ENCODE measurements at regions not wholly inside any gene's neighbourhood (a gene's known extent, or its start where the extent isn't known, plus 50 kb on each side); places are given as distances from the start of the nearest gene placed in this dataset.
"Not testable (repeated sequence)": the region's sequence is repeated elsewhere in the genome, so short reads cannot be mapped to it uniquely, and the experiment has no call there.

DNA sequence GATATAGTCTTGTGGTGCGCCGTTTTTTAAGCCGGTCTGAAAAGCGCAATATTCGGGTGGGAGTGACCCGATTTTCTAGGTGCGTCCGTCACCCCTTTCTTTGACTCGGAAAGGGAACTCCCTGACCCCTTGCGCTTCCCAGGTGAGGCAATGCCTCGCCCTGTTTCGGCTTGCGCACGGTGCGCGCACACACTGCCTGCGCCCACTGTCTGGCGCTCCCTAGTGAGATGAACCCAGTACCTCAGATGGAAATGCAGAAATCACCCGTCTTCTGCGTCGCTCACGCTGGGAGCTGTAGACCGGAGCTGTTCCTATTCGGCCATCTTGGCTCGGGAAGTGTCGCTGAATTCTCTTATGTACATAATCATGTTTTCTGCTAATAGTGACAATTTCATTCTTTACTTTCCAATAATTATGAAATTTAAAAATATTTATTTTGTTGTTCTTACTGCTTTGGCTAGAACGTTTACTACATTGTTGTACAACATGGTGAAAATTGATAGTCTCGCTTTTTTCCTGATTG is 61.2 kb upstream of the MINDY3 start:
- H3K27ac ChIP-seq (ENCODE audit: low read depth, low read length); H3F3A ChIP-seq (ENCODE audit: insufficient read depth); H3K27me3 ChIP-seq (ENCODE audit: low read length); H3K79me2 ChIP-seq (ENCODE audit: insufficient read depth, low read length); H4K20me1 ChIP-seq (ENCODE audit: low read depth, low read length); H2AFZ ChIP-seq (ENCODE audit: low read depth, low read length, severe bottlenecking); H3K9me3 ChIP-seq (ENCODE audit: insufficient read depth, low read length); H3K9ac ChIP-seq (ENCODE audit: low read length); H3K9me2 ChIP-seq (replicated peaks; ENCODE audit: insufficient read depth, low read length); H3K4me2 ChIP-seq (ENCODE audit: low read depth, low read length, poor library complexity, severe bottlenecking); H3K36me3 ChIP-seq (ENCODE audit: low read length); H3K4me3 ChIP-seq (ENCODE audit: insufficient read depth, low read length, poor library complexity, severe bottlenecking): not testable (repeated sequence)

DNA sequence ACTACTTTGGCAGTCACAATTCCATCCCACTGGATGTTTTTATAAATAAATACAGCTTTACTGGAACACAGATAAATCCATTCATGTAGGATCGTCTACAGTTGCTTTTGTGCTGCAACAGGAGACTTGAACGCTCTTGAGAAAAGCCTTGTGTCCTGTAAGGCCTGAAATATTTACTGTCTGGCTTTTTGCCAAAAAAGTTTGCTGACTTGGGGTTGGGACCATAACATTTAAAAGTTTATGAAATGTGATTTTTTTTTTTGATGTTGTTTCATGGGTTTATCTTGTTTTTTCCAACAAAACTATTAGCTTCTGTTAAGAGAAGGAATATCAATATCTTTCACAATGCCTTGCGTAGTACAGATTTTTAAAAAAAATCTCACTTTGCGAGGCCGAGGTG is 71.1 kb upstream of the MINDY3 start:
- no peaks in the 10 kb centered on the region for H3F3A ChIP-seq (ENCODE audit: insufficient read depth)
- H3K27ac ChIP-seq (ENCODE audit: low read depth, low read length): no peak overlapping the region
- no peaks in the 10 kb centered on the region for H3K27me3 ChIP-seq (ENCODE audit: low read length)
- TF ChIP-seq EZH2phosphoT487 (conservative IDR thresholded peaks at IDR 0.05; ENCODE audit: low read length) (no peak), CTCF (IDR thresholded peaks at IDR 0.05; ENCODE audit: insufficient read depth, low read length, poor library complexity, severe bottlenecking) (no peak)
- H3K4me2 ChIP-seq (ENCODE audit: low read depth, low read length, poor library complexity, severe bottlenecking): no peak overlapping the region
- no peaks in the 10 kb centered on the region for H3K9me2 ChIP-seq (replicated peaks; ENCODE audit: insufficient read depth, low read length)
- H3K79me2 ChIP-seq (ENCODE audit: insufficient read depth, low read length): no peaks in the 10 kb centered on the region
- H3K9me3 ChIP-seq (ENCODE audit: insufficient read depth, low read length): no peaks in the 10 kb centered on the region
- H3K4me3 ChIP-seq (ENCODE audit: insufficient read depth, low read length, poor library complexity, severe bottlenecking): no peak overlapping the region
- H4K20me1 ChIP-seq (ENCODE audit: low read depth, low read length): no peaks in the 10 kb centered on the region
- H2AFZ ChIP-seq (ENCODE audit: low read depth, low read length, severe bottlenecking): no peak overlapping the region
- H3K36me3 ChIP-seq (ENCODE audit: low read length): no peaks in the 10 kb centered on the region
- H3K9ac ChIP-seq (ENCODE audit: low read length): no peak overlapping the region

DNA sequence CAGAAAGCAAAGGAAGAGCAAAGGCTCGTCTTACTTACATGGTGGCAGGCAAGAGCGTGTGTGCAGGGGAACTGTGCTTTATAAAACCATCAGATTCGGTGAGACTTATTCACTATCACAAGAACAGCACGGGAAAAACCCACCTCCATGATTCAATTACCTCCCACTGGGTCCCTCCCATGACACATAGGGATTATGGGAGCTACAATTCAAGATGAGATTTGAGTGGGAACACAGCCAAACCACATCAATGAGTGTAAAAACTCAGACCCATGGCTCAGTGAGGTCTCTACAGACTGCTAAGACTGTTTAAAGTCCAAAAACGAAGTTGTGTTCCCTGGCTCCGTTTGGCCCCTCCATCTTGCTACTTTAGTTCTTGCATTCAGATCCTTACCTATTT is 79.2 kb upstream of the MINDY3 start:
- H3K4me2 ChIP-seq (ENCODE audit: low read depth, low read length, poor library complexity, severe bottlenecking); H2AFZ ChIP-seq (ENCODE audit: low read depth, low read length, severe bottlenecking); H3K4me3 ChIP-seq (ENCODE audit: insufficient read depth, low read length, poor library complexity, severe bottlenecking); H3K9ac ChIP-seq (ENCODE audit: low read length); H3F3A ChIP-seq (ENCODE audit: insufficient read depth); H3K27ac ChIP-seq (ENCODE audit: low read depth, low read length); H3K79me2 ChIP-seq (ENCODE audit: insufficient read depth, low read length); H4K20me1 ChIP-seq (ENCODE audit: low read depth, low read length); H3K36me3 ChIP-seq (ENCODE audit: low read length); H3K9me2 ChIP-seq (replicated peaks; ENCODE audit: insufficient read depth, low read length); H3K27me3 ChIP-seq (ENCODE audit: low read length); H3K9me3 ChIP-seq (ENCODE audit: insufficient read depth, low read length): not testable (repeated sequence)

DNA sequence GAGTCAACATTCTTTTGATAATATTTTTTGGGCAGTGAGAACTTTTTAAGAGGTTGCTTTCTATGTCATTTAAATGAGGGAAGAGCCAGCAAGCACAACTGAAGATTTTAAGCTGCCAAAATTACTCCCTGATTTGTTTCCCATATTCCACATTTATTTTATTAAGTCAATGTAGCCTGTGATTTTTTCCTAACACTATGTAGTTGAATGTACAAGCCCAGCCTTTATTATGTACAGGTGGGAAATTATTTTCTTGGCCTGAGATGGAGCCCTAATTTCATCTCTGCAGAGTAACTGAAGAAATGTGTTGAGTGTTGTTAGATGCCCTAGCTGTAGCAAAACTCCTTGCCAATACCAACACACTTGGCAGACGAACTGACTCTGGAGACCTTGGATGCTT is 83.1 kb upstream of the MINDY3 start:
- H3K27me3 ChIP-seq (ENCODE audit: low read length): no peaks in the 10 kb centered on the region
- no peak overlapping the region for H3K4me3 ChIP-seq (ENCODE audit: insufficient read depth, low read length, poor library complexity, severe bottlenecking)
- H3K27ac ChIP-seq (ENCODE audit: low read depth, low read length): no peak overlapping the region
- no peak overlapping the region for H2AFZ ChIP-seq (ENCODE audit: low read depth, low read length, severe bottlenecking)
- no peak overlapping the region for H3K9ac ChIP-seq (ENCODE audit: low read length)
- no peaks in the 10 kb centered on the region for H3F3A ChIP-seq (ENCODE audit: insufficient read depth)
- no peak for TF ChIP-seq CTCF (IDR thresholded peaks at IDR 0.05; ENCODE audit: insufficient read depth, low read length, poor library complexity, severe bottlenecking)
- no peak for TF ChIP-seq EZH2phosphoT487 (conservative IDR thresholded peaks at IDR 0.05; ENCODE audit: low read length)
- H3K9me2 ChIP-seq (replicated peaks; ENCODE audit: insufficient read depth, low read length): no peaks in the 10 kb centered on the region
- H3K36me3 ChIP-seq (ENCODE audit: low read length): no peaks in the 10 kb centered on the region
- no peak overlapping the region for H3K4me2 ChIP-seq (ENCODE audit: low read depth, low read length, poor library complexity, severe bottlenecking)
- H3K9me3 ChIP-seq (ENCODE audit: insufficient read depth, low read length): no peaks in the 10 kb centered on the region
- H3K79me2 ChIP-seq (ENCODE audit: insufficient read depth, low read length): no peaks in the 10 kb centered on the region
- H4K20me1 ChIP-seq (ENCODE audit: low read depth, low read length): no peaks in the 10 kb centered on the region

Data from SU-DHL-6 (cell line).